Endothelial cell of umbilical vein (primary cell): ENCODE measurements at regions not wholly inside any gene's neighbourhood (a gene's known extent, or its start where the extent isn't known, plus 50 kb on each side); places are given as distances from the start of the nearest gene placed in this dataset.

ENCODE experiments used
- BruUV-seq: library from RNA; stranded (reverse); fragments of 400-500 nt; replicated peaks from 2 replicates; lab custom pipeline; 2021; lab: Mats Ljungman, UMichigan
- CTCF ChIA-PET: fragments of 300-600, 350-600 bp; sonication (Branson Sonifier 250); formaldehyde crosslinking; loops from one replicate; lab custom pipeline; 2021; ENCODE audit warnings: antibody characterized with exemption, inconsistent platforms; lab: Charles Lee
- POLR2A ChIA-PET: fragments of 300-600, 350-600 bp; sonication (Branson Sonifier 250); formaldehyde crosslinking; loops from one replicate; lab custom pipeline; 2021; ENCODE audit warnings: antibody characterized with exemption, inconsistent platforms; lab: Charles Lee
- DNase-seq: peaks from one replicate; pipeline ENCODE4 v3.0.0-alpha.2; 2011; ENCODE audit warnings: low read depth, low spot score
- FAIRE-seq: peaks from 2 replicates; lab custom pipeline; 2011; peaks lifted over from hg19 to GRCh38; lab: Jason Lieb, UNC
- H2AFZ ChIP-seq: 2 replicates; pipeline ENCODE4 v1.6.0; 2012; ENCODE audit warnings: low read depth, low read length, control low read depth, inconsistent platforms
- H3K27ac ChIP-seq: 2 replicates; pipeline ENCODE4 v1.5.1; 2011; ENCODE audit warnings: low read depth, mild to moderate bottlenecking, control low read depth, low read length, moderate library complexity; ENCODE audit not compliant: insufficient read depth
- H3K27me3 ChIP-seq, 2 experiments: 2 replicates each; pipeline versions ENCODE4 v1.6.0 to v1.6.1; 2011; ENCODE audit warnings: low read length in 2 of 2, mixed read lengths in 1 of 2; ENCODE audit not compliant: control insufficient read depth in 2 of 2, insufficient read depth in 2 of 2
- H3K36me3 ChIP-seq, 2 experiments: 2 replicates in 1 of 2; 3 replicates in 1 of 2; pipeline ENCODE4 v1.5.1; 2011; ENCODE audit warnings: low read length in 2 of 2, mild to moderate bottlenecking in 1 of 2, moderate library complexity in 1 of 2; ENCODE audit not compliant: control insufficient read depth in 2 of 2, insufficient read depth in 2 of 2; ENCODE audit errors: extremely low read depth in 1 of 2
- H3K4me1 ChIP-seq: 3 replicates; pipeline ENCODE4 v1.5.1; 2011; ENCODE audit warnings: mild to moderate bottlenecking, low read length; ENCODE audit not compliant: control insufficient read depth, insufficient read depth; ENCODE audit errors: extremely low read depth
- H3K4me2 ChIP-seq: 2 replicates; pipeline ENCODE4 v1.6.1; 2011; ENCODE audit warnings: low read length, control low read depth, mixed read lengths; ENCODE audit not compliant: insufficient read depth
- H3K4me3 ChIP-seq, 3 experiments: fragments of 200-600 bp in 1 of 3; sonication (generic), shearing (Covaris generic) in 1 of 3; replicated peaks in 1 of 3; 2 replicates each; pipeline ENCODE4 v1.5.1; 2011 to 2016; ENCODE audit warnings: control low read depth in 3 of 3, low read length in 3 of 3, mild to moderate bottlenecking in 2 of 3, inconsistent platforms in 1 of 3, low read depth in 1 of 3, moderate library complexity in 1 of 3; ENCODE audit not compliant: insufficient read depth in 1 of 3
- H3K79me2 ChIP-seq: 2 replicates; pipeline ENCODE4 v1.6.0; 2012; ENCODE audit warnings: low read length, inconsistent platforms; ENCODE audit not compliant: control insufficient read depth, insufficient read depth
- H3K9ac ChIP-seq: replicated peaks from 2 replicates; pipeline ENCODE3; 2011; ENCODE audit warnings: low read length, control low read depth; ENCODE audit not compliant: insufficient read depth; ENCODE audit errors: extremely low read depth
- H3K9me1 ChIP-seq: replicated peaks from 3 replicates; pipeline ENCODE4 v1.6.0; 2011; ENCODE audit warnings: mild to moderate bottlenecking, low read length; ENCODE audit not compliant: control insufficient read depth, insufficient read depth; ENCODE audit errors: extremely low read depth
- H3K9me3 ChIP-seq: replicated peaks from 2 replicates; pipeline ENCODE4 v1.5.1; 2012; ENCODE audit warnings: low read length, inconsistent platforms; ENCODE audit not compliant: control insufficient read depth, insufficient read depth
- H4K20me1 ChIP-seq: replicated peaks from 2 replicates; pipeline ENCODE3; 2011; ENCODE audit warnings: mild to moderate bottlenecking, low read length; ENCODE audit not compliant: control insufficient read depth, insufficient read depth; ENCODE audit errors: extremely low read depth
- EZH2 ChIP-seq: IDR thresholded peaks from 2 replicates; pipeline ENCODE4 v1.6.1; 2012; ENCODE audit warnings: borderline replicate concordance, low read depth, mild to moderate bottlenecking, moderate library complexity, low read length, inconsistent platforms; ENCODE audit not compliant: severe bottlenecking
- FOS ChIP-seq: IDR thresholded peaks from 2 replicates; pipeline ENCODE4 v1.6.1; 2011; ENCODE audit warnings: mild to moderate bottlenecking, low read length, moderate library complexity, borderline replicate concordance; ENCODE audit not compliant: insufficient read depth
- GATA2 ChIP-seq: IDR thresholded peaks from 2 replicates; pipeline ENCODE4 v1.7.0; 2011; ENCODE audit warnings: low read depth, mild to moderate bottlenecking, moderate library complexity, mixed read lengths, low read length; ENCODE audit not compliant: insufficient read length, insufficient read depth
- JUN ChIP-seq: IDR thresholded peaks from 2 replicates; pipeline ENCODE4 v1.6.1; 2011; ENCODE audit warnings: borderline replicate concordance, low read depth; ENCODE audit not compliant: insufficient read length, insufficient read depth
- MYC ChIP-seq: IDR thresholded peaks from one replicate; pipeline ENCODE4 v1.6.1; 2011; ENCODE audit warnings: mild to moderate bottlenecking, low read depth, low read length
- POLR2A ChIP-seq: IDR thresholded peaks from 2 replicates; pipeline ENCODE4 v1.6.1; 2012; ENCODE audit warnings: low read depth, mild to moderate bottlenecking, control low read depth, low read length
- POLR2AphosphoS5 ChIP-seq: IDR thresholded peaks from 2 replicates; pipeline ENCODE4 v1.6.1; 2012; ENCODE audit warnings: low read depth, mild to moderate bottlenecking, control low read depth, low read length, moderate library complexity; ENCODE audit not compliant: insufficient read depth
- dilution Hi-C: fragments of 300-500 bp; cut with MboI; formaldehyde crosslinking; loops from one replicate; pipeline ENCODE4 v1.15.0; 2019; ENCODE audit warnings: low sequenced_read_pairs; ENCODE audit not compliant: extremely low pct_ligation_motif_present
- intact Hi-C: fragments of 100-400 bp; cut with micrococcal nuclease; formaldehyde crosslinking; loops from one replicate; pipeline ENCODE4 v1.10.0; 2022
- TF ChIP-seq, protein P1 (sequence below), 2 donors: IDR thresholded peaks; 1 replicate in 1 of 2; 2 replicates in 1 of 2; pipeline ENCODE4 v1.5.1; 2011; ENCODE audit warnings: low read length in 2 of 2, mild to moderate bottlenecking in 2 of 2, moderate library complexity in 2 of 2, control low read depth in 1 of 2, inconsistent platforms in 1 of 2, low read depth in 1 of 2; ENCODE audit not compliant: insufficient read depth in 1 of 2; ENCODE audit errors: extremely low read depth in 1 of 2
- TF ChIP-seq, protein P2 (sequence below): IDR thresholded peaks from 2 replicates; pipeline ENCODE4 v1.6.1; 2011; ENCODE audit not compliant: insufficient read depth, insufficient read length

DNA sequence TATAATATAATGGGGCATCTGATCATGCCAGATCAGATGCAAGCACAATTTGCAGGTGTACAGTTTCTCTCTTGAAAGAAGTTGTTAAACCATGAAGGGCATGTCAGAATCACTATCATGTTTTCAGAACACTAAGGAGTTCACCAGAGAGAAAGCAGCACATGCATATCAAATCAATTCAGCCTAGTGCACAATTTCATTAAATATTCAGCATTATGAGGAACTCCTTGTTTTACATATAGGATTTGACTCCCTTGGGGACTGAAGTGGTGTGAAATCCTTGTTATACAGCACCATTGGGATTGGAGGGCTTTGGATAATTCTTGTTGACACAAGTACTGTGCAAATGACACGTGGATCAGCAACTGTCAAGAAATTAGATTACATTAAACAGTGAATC, 562.1 kb upstream of the KLHL29 start:
- no peaks in the 10 kb centered on the region for H3K36me3 ChIP-seq
- no peak for TF ChIP-seq MYC
- TF ChIP-seq GATA2: no peak
- TF ChIP-seq POLR2AphosphoS5: no peak
- no peak for TF ChIP-seq EZH2
- TF ChIP-seq, protein P1, sequence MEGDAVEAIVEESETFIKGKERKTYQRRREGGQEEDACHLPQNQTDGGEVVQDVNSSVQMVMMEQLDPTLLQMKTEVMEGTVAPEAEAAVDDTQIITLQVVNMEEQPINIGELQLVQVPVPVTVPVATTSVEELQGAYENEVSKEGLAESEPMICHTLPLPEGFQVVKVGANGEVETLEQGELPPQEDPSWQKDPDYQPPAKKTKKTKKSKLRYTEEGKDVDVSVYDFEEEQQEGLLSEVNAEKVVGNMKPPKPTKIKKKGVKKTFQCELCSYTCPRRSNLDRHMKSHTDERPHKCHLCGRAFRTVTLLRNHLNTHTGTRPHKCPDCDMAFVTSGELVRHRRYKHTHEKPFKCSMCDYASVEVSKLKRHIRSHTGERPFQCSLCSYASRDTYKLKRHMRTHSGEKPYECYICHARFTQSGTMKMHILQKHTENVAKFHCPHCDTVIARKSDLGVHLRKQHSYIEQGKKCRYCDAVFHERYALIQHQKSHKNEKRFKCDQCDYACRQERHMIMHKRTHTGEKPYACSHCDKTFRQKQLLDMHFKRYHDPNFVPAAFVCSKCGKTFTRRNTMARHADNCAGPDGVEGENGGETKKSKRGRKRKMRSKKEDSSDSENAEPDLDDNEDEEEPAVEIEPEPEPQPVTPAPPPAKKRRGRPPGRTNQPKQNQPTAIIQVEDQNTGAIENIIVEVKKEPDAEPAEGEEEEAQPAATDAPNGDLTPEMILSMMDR (IDR thresholded peaks at IDR 0.05; ENCODE audit: extremely low read depth in 1 of 2, insufficient read depth in 1 of 2, low read depth in 1 of 2, low read length in 2 of 2): no peak
- TF ChIP-seq JUN: no peak
- no peak for TF ChIP-seq FOS
- TF ChIP-seq POLR2A: no peak
- TF ChIP-seq, protein P2, sequence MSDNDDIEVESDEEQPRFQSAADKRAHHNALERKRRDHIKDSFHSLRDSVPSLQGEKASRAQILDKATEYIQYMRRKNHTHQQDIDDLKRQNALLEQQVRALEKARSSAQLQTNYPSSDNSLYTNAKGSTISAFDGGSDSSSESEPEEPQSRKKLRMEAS: no peak
- ChIA-PET POLR2A (no interaction called here), CTCF (no interaction called here)
- BruUV-seq: no TSS peak
- H3K9me1 ChIP-seq: no peaks in the 10 kb centered on the region
- no peaks in the 10 kb centered on the region for H4K20me1 ChIP-seq
- no peaks in the 10 kb centered on the region for H3K4me1 ChIP-seq
- no peak overlapping the region for H3K9ac ChIP-seq
- dilution Hi-C loops (no loop called here), intact Hi-C loops (no loop called here)
- FAIRE-seq: no peak
- H3K27ac ChIP-seq: no peak overlapping the region
- no peak overlapping the region for H3K4me2 ChIP-seq
- DNase-seq: no peak
- H3K27me3 ChIP-seq: no peaks in the 10 kb centered on the region
- peaks cover 3% of the 10 kb centered on the region for H3K9me3 ChIP-seq
- H3K4me3 ChIP-seq: no peak overlapping the region
- H3K79me2 ChIP-seq: no peaks in the 10 kb centered on the region
- H2AFZ ChIP-seq: no peak overlapping the region
